Thymus (tissue), 11 donors: ENCODE measurements at regions not wholly inside any gene's neighbourhood (a gene's known extent, or its start where the extent isn't known, plus 50 kb on each side); places are given as distances from the start of the nearest gene placed in this dataset.

Experiments
- DNase-seq, 9 donors: peaks; one replicate each; pipeline ENCODE4 v3.0.0-alpha.2; 2013; ENCODE audit warnings: low spot score in 9 of 9, low read depth in 6 of 9, missing footprints in 1 of 9
- H3K27ac ChIP-seq, 2 donors: one replicate each; pipeline ENCODE4 v1.5.1; 2013; ENCODE audit warnings: control low read depth in 1 of 2, low read depth in 1 of 2, low read length in 1 of 2, mild to moderate bottlenecking in 1 of 2, moderate library complexity in 1 of 2
- H3K27me3 ChIP-seq, 2 donors: one replicate each; pipeline ENCODE4 v1.5.1; 2013; ENCODE audit warnings: low read length in 1 of 2; ENCODE audit not compliant: control insufficient read depth in 2 of 2, insufficient read depth in 1 of 2
- H3K36me3 ChIP-seq, 2 donors: one replicate each; pipeline ENCODE4 v1.5.1; 2013; ENCODE audit warnings: low read length in 1 of 2, mild to moderate bottlenecking in 1 of 2, moderate library complexity in 1 of 2; ENCODE audit not compliant: control insufficient read depth in 2 of 2, insufficient read depth in 2 of 2
- H3K4me1 ChIP-seq, 2 donors: one replicate each; pipeline ENCODE4 v1.5.1; 2013; ENCODE audit warnings: low read length in 2 of 2; ENCODE audit not compliant: control insufficient read depth in 2 of 2, insufficient read depth in 2 of 2
- H3K4me3 ChIP-seq, 2 donors: one replicate each; pipeline ENCODE4 v1.5.1; 2013; ENCODE audit warnings: low read length in 2 of 2, control low read depth in 1 of 2, mild to moderate bottlenecking in 1 of 2
- H3K9me3 ChIP-seq, 2 donors: one replicate each; pipeline ENCODE4 v1.5.1; 2013; ENCODE audit warnings: low read length in 1 of 2, mild to moderate bottlenecking in 1 of 2; ENCODE audit not compliant: control insufficient read depth in 2 of 2, insufficient read depth in 1 of 2
- WGBS: extraction: QIAGEN DNeasy Blood & Tissue Kit; methylation state at CpG from one replicate; pipeline ENCODE4 v1.1.7; 2013; 5-methylcytosine and 5-hydroxymethylcytosine counted together
- donor health status: healthy.

GRCh38 chr10:83179371-83179770, 959.9 kb upstream of the GHITM start:
- no peaks in the 10 kb centered on the region for H3K36me3 ChIP-seq
- no peak overlapping the region for H3K4me3 ChIP-seq
- no peak overlapping the region for H3K27ac ChIP-seq
- H3K4me1 ChIP-seq, result no peaks in the 10 kb centered on the region
- no peak for DNase-seq
- no peaks in the 10 kb centered on the region for H3K27me3 ChIP-seq
- peaks cover 0 to 5% of the 10 kb centered on the region in 2 donors for H3K9me3 ChIP-seq
- 92% methylated on average over 4 of the region's 4 CpGs for WGBS

DNA sequence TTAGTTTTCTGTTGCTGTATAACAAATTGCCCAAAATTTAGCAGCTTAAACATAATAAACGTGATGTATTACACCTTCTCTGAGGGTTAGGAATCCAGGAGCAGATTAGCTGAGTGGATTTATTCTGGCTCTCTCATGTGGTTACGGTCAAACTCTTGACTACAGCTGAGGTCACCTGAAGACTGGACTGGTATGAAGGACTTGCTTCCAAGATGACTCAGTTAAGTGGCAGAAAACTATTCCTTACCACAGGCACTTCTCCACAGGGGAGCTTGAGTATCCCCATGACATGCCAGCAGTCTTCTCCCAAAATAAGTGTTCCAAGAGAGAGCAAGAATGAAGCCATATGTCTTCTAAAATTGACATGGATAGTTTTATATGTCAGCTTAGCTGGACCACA, 957.2 kb upstream of the GHITM start:
- H3K9me3 ChIP-seq, result peaks cover 0 to 4% of the 10 kb centered on the region in 2 donors
- H3K27ac ChIP-seq, result no peak overlapping the region
- H3K4me3 ChIP-seq, result no peak overlapping the region
- H3K27me3 ChIP-seq, result no peaks in the 10 kb centered on the region
- DNase-seq, result no peak
- WGBS, result 97% methylated on average over 2 of the region's 2 CpGs
- H3K36me3 ChIP-seq, result no peaks in the 10 kb centered on the region
- H3K4me1 ChIP-seq, result no peaks in the 10 kb centered on the region

DNA sequence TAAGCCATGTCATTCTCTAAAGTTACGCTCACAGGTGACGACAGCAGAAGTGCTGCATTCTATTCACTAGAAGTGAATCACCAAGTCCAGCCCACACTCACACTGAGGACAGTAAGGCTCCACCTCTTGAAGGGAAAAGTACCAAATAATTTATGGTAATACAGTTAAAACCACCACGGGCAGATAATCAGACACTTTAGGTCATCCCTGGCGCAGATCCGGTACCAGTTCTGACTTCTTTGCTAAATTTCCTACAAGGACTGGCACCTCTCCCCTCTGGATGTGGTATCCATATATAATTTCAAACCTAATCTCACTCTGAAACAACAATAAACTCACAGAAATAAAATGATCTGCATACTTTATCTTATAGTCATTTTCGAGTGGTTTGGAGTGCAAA, 954.7 kb upstream of the GHITM start:
- 96% methylated on average over 6 of the region's 6 CpGs for WGBS
- Histone ChIP-seq H3K36me3 (no peaks in the 10 kb centered on the region), H3K4me1 (no peaks in the 10 kb centered on the region), H3K4me3 (no peak overlapping the region), H3K27me3 (no peaks in the 10 kb centered on the region), H3K9me3 (peaks cover 0 to 4% of the 10 kb centered on the region in 2 donors), H3K27ac (no peak overlapping the region)
- no peak for DNase-seq

- no peaks in the 10 kb centered on the region for H3K36me3 ChIP-seq
- H3K9me3 ChIP-seq, result peaks cover 0 to 1% of the 10 kb centered on the region in 2 donors
- no peak overlapping the region for H3K4me3 ChIP-seq
- DNase-seq, result no peak
- WGBS, result 88% methylated on average over 4 of the region's 4 CpGs
- H3K27ac ChIP-seq, result no peak overlapping the region
- H3K27me3 ChIP-seq, result no peaks in the 10 kb centered on the region
- no peaks in the 10 kb centered on the region for H3K4me1 ChIP-seq
These were observed 948.7 kb upstream of the GHITM start for GRCh38 chr10:83190614-83191013.

DNA sequence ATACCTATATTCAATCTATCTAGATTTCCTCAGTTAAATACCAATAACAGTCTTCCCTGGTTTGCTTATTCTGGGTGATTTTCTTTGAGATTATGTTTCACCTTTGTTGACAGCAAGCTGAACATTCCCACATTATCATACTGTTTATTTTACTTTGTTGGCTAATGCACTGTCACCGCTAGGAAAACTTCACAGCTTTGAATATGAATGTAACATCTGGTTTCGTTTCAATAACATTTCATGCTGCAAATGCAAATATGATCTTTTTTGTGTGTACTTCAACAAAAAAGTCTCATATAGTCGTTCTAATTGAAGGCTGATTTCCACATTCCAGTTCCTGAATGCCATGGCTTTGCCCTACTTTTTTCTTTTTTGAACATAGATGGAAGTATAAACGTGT, 946.3 kb upstream of the GHITM start:
- WGBS, result 57% methylated on average over 4 of the region's 4 CpGs
- Histone ChIP-seq H3K4me1 (no peaks in the 10 kb centered on the region), H3K27ac (no peak overlapping the region), H3K9me3 (no peaks in the 10 kb centered on the region), H3K36me3 (no peaks in the 10 kb centered on the region), H3K27me3 (no peaks in the 10 kb centered on the region), H3K4me3 (no peak overlapping the region)
- DNase-seq, result no peak

DNA sequence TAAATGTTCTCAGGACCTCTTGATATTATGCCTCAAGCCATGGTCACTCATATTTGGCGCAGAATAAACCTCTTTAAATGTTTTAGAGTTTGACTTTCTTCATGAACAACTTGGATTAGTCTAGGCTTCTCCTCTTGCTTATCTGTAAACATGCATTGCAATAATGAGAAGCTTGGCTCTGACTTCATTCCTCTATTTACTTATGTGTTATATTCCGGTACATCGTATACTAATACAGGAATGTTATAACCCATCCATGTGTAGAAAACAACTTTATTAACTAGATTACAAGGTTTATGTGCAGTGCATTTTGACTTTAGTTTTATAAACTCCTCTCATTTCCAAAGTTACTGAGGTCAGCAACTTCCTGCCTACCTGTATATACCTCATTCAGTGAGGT, 944.3 kb upstream of the GHITM start:
- Histone ChIP-seq H3K4me3 (no peak overlapping the region), H3K27ac (no peak overlapping the region), H3K4me1 (no peaks in the 10 kb centered on the region), H3K27me3 (no peaks in the 10 kb centered on the region), H3K36me3 (no peaks in the 10 kb centered on the region), H3K9me3 (no peaks in the 10 kb centered on the region)
- DNase-seq, result no peak
- 96% methylated on average over 3 of the region's 3 CpGs for WGBS

GRCh38 chr10:83199374-83199773, 939.9 kb upstream of the GHITM start:
- Histone ChIP-seq H3K4me3 (no peak overlapping the region), H3K4me1 (no peaks in the 10 kb centered on the region), H3K27me3 (no peaks in the 10 kb centered on the region), H3K9me3 (no peaks in the 10 kb centered on the region), H3K27ac (no peak overlapping the region), H3K36me3 (no peaks in the 10 kb centered on the region)
- no peak for DNase-seq
- 93% methylated on average over 1 of the region's 1 CpG for WGBS

DNA sequence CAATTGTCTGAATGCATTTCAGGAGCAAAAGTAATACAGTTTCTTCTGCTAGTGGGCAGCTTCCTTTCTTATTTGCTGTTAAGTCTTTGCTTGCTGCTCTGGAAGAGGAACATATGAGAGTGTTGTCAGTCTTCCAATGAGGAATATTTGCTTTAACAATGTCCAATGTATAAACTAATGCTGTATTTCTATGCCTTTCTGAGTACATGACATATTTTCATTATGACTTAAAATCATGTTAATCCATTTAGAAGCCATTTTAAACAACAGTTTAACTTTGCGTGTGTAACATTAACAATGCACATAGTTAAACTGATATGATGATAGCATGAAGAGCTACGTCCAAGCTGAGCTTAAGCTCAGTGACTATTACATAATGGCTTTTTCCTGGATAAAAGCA, 933.4 kb upstream of the GHITM start:
- WGBS, result 91% methylated on average over 2 of the region's 2 CpGs
- no peak overlapping the region for H3K4me3 ChIP-seq
- H3K36me3 ChIP-seq, result no peaks in the 10 kb centered on the region
- H3K27me3 ChIP-seq, result no peaks in the 10 kb centered on the region
- no peaks in the 10 kb centered on the region for H3K4me1 ChIP-seq
- no peak overlapping the region for H3K27ac ChIP-seq
- no peak for DNase-seq
- no peaks in the 10 kb centered on the region for H3K9me3 ChIP-seq

- Histone ChIP-seq H3K36me3 (no peaks in the 10 kb centered on the region), H3K27ac (no peak overlapping the region), H3K4me3 (no peak overlapping the region), H3K4me1 (no peaks in the 10 kb centered on the region), H3K27me3 (no peaks in the 10 kb centered on the region), H3K9me3 (no peaks in the 10 kb centered on the region)
- DNase-seq, result no peak
- WGBS, result 89% methylated on average over 3 of the region's 3 CpGs
These were observed 926.5 kb upstream of the GHITM start for GRCh38 chr10:83212632-83213334.
